LNCaP clone FGC (cell line): ENCODE measurements at regions not wholly inside any gene's neighbourhood (a gene's known extent, or its start where the extent isn't known, plus 50 kb on each side); places are given as distances from the start of the nearest gene placed in this dataset.

Experiments used
- DNase-seq: peaks from one replicate; pipeline ENCODE4 v3.0.0-alpha.2; 2011; ENCODE audit warnings: low read depth
- H3K4me3 ChIP-seq: 2 replicates; pipeline ENCODE4 v1.5.1; 2011; ENCODE audit warnings: mild to moderate bottlenecking, low read depth, low read length, control low read depth
- CTCF ChIP-seq: IDR thresholded peaks from 2 replicates; pipeline ENCODE4 v1.5.1; 2012; ENCODE audit warnings: mild to moderate bottlenecking; ENCODE audit not compliant: control insufficient read depth, insufficient read depth; ENCODE audit errors: extremely low read depth

- no peak for DNase-seq
- no peak overlapping the region for H3K4me3 ChIP-seq
- no peak for TF ChIP-seq CTCF
Measured at GRCh38 chr19:28396287-28396831, 816.6 kb downstream of the UQCRFS1 start.

DNA sequence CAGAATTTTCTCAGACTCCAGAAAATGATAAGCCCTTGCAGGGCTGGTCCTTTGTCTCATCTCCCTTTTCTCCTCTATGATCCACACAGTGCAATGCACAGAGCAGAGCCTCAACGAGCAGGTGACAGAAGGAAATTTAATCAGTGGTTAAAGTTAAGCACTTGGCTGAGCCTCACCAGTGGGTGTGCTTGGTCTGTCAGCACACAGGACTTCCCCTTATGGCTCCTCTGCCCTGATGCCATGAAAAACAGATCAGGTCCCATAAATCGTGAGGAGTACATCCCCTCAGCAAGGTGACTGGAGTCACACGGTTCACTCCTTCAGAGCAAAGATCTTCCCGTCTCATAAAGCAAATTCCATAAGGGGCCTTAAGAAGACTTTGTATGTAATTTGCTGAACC lies 818.2 kb downstream of the UQCRFS1 start:
- DNase-seq, result no peak

GRCh38 chr19:28393574-28394336 lies 819.2 kb downstream of the UQCRFS1 start:
- no peak overlapping the region for H3K4me3 ChIP-seq
- no peak for DNase-seq
- TF ChIP-seq CTCF, result no peak

More for the DNA sequence above, 818.2 kb downstream of the UQCRFS1 start:
- TF ChIP-seq CTCF, result no peak
- H3K4me3 ChIP-seq, result no peak overlapping the region

DNA sequence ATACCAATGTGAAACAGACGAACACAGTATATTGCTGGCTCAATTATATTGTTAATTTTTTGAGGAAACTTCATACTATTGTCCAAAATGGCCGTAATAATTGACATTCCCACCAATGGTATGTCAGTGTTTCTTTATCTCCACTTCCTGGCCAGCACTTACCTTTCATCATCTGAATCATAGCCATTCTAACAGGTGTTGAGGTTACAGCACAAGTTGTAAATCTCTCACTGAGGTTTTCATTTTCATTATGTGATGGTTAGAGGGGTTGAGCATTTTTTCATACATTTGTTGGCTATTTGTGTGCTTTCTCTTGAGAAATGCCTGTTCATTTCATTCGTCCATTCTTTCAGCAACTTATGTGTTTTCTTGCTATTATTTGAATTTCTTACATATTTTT lies 824.0 kb downstream of the UQCRFS1 start:
- no peak for TF ChIP-seq CTCF
- H3K4me3 ChIP-seq, result no peak overlapping the region
- no peak for DNase-seq

GRCh38 chr19:28387507-28387906 lies 825.4 kb downstream of the UQCRFS1 start:
- DNase-seq, result no peak
- H3K4me3 ChIP-seq, result no peak overlapping the region
- TF ChIP-seq CTCF, result no peak

DNA sequence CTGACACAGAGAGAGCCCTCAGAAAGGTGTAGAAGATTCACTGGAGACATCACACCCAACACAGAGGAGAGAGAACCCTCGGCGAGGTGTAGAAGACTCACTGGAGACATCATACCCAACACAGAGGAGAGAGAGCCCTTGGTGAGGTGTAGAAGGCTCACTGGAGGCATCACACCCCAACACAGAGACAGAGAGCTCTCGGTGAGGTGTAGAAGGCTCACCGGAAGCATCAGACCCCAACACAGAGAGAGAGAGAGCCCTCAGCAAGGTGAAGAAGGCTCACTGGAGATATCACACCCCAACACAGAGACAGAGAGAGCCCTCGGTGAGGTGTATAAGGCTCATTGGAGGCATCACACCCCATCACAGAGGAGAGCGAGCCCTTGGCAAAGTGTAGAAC lies 826.5 kb downstream of the UQCRFS1 start:
- H3K4me3 ChIP-seq, result no peak overlapping the region
- DNase-seq, result no peak
- no peak for TF ChIP-seq CTCF

DNA sequence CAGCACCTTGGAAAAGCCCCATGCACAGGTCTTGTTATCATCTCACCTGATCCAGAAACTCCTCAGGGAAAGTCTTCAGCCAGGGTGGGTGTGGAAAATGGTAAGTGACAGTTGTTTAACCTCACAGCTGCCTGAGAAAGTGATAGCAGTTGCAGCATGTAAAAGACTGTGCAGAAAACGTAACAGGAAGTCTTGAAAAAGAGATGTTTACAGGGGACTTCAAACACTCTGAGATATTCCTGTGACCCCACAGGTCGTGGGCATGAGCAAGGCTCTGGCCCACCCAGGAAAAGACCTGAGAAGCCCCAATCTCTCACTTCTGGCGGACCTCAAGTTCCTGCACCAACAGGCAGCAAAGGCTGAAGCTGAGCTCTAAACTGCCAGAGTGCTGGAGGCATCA lies 826.9 kb downstream of the UQCRFS1 start:
- no peak overlapping the region for H3K4me3 ChIP-seq
- no peak for TF ChIP-seq CTCF
- DNase-seq, result no peak
